Activated T-cell treated with anti-CD3 and anti-CD28 coated beads for 48 hours (primary cell): ENCODE measurements at regions not wholly inside any gene's neighbourhood (a gene's known extent, or its start where the extent isn't known, plus 50 kb on each side); places are given as distances from the start of the nearest gene placed in this dataset.

Experiments used
- DNase-seq: peaks from one replicate; pipeline ENCODE4 v3.0.0-alpha.2; 2020; ENCODE audit warnings: low read depth

DNA sequence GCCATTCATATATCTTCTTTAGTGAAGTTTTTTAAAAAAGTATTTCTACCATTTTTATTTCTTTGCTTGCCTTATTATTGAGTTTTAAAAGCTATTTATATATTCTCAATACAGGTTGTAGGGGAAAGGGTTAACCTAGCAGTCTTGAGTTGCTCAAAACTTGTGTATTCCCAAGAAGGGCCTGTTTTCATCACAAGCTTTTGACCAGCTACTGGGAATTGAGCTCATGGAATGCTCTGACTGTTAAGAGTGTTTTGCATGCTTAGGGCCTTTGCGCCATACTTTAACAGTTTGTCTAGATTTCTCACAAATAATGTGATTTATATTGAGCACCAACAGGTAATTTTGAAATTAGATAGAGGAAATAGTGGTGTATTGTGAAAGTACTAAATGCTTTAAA, 72.0 kb upstream of the CALCR start:
- no peak for DNase-seq

DNA sequence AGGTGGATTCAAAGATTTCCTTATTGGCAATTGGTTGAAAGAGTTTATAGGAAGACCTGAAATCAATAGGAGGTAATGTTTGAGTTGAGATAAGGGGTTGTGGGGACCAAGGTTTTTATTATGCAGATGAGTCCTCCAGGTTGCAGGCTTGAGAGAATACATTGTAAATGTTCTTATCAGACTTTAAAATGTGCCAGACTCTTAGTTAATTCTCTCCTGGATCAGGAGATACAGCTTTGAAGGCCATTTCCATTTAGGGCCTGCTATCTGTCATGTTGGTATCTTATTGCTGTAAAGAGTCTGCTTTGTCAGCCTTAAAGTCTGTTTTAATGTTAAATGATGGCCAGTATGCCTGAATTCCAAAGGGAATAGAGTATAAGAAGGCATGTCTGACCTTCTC, 61.8 kb upstream of the CALCR start:
- no peak for DNase-seq

DNA sequence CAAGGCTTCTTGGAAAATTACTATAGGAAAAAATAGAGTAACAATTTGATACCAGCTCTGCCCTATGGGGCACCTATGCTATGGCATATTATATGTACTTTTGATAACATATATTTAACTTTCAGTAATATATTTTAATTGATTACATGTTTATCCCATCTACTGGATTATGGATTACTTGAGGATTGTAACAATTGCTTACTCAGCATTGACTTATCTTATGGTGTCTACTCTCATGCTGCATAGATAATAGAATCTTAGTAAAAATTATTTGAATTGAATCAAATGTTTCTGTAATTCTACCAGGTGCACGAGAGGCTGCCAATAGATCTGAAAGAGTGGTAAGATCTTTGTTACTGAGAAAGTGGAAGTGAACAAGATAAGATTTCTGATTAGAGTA, 57.8 kb upstream of the CALCR start:
- DNase-seq, result no peak

DNA sequence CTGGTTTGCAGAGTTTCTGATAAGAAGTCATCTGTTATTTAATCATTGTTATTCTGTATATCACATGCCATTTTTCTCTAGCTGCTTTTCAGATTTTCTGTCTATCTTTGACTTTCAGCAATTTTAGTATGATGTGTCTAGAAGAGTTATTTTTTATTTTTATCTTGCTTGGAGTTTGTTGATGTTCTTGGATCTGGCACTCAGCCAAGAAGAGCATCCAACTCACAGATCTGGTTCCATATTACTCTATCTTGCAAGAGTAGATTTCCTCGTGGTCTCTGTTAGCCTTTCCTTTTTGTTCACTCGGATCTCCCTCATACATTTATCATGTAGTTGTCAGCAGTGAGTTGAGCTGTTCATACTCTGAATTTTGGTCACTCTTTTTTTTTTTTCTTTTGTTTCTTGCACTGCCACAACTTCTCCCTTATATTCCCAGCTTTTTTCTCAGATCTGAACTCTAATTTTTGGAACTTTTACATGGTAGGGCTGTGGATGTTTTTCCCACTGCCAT, 54.8 kb upstream of the CALCR start:
- DNase-seq, result no peak

DNA sequence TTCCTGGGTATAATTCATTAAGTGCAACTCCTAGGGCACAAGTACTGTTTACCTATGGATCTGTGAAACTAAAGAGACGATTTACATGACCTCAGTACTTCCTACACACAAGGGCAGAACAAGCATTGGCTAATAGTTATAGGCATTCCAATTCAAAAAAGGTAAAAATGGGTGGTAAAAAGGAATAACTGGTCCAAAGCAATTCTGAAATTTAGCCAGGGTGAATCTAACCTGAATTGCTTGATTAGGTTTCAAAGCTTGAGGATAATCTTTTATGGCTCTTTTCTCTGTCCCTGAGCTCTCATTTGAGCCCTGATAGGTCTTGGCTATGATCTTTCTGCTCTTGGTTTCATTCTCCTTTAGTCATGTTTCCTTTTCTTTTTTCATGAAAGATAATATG, 52.3 kb upstream of the CALCR start:
- DNase-seq, result no peak
